Ishikawa (cell line): ENCODE measurements at regions not wholly inside any gene's neighbourhood (a gene's known extent, or its start where the extent isn't known, plus 50 kb on each side); places are given as distances from the start of the nearest gene placed in this dataset.

Experiments
- CEBPB ChIP-seq: IDR thresholded peaks from 2 replicates; pipeline ENCODE4 v1.6.1; 2012
- CREB1 ChIP-seq: IDR thresholded peaks from 2 replicates; pipeline ENCODE4 v1.6.1; 2012; ENCODE audit warnings: low read depth
- EGR1 ChIP-seq: IDR thresholded peaks from 2 replicates; pipeline ENCODE4 v1.6.1; 2012
- EP300 ChIP-seq: IDR thresholded peaks from 2 replicates; pipeline ENCODE4 v1.6.1; 2012; ENCODE audit warnings: borderline replicate concordance
- FOXM1 ChIP-seq: IDR thresholded peaks from 2 replicates; pipeline ENCODE4 v1.6.1; 2012; ENCODE audit warnings: low read depth, borderline replicate concordance
- MAX ChIP-seq: IDR thresholded peaks from 2 replicates; pipeline ENCODE4 v1.6.1; 2012
- NFIC ChIP-seq: IDR thresholded peaks from 2 replicates; pipeline ENCODE4 v1.6.1; 2012
- RAD21 ChIP-seq: IDR thresholded peaks from 2 replicates; pipeline ENCODE4 v1.6.1; 2012; ENCODE audit warnings: low read depth
- REST ChIP-seq: IDR thresholded peaks from 2 replicates; pipeline ENCODE4 v1.6.1; 2012; ENCODE audit warnings: low read depth, mild to moderate bottlenecking
- TAF1 ChIP-seq: IDR thresholded peaks from 2 replicates; pipeline ENCODE4 v1.6.1; 2012; ENCODE audit warnings: low read depth, mild to moderate bottlenecking
- TCF12 ChIP-seq: IDR thresholded peaks from 2 replicates; pipeline ENCODE4 v1.6.1; 2012; ENCODE audit warnings: low read depth
- TEAD4 ChIP-seq: IDR thresholded peaks from 2 replicates; pipeline ENCODE4 v1.6.1; 2012
- USF1 ChIP-seq: IDR thresholded peaks from 2 replicates; pipeline ENCODE4 v1.6.1; 2012
- YY1 ChIP-seq: IDR thresholded peaks from 2 replicates; pipeline ENCODE4 v1.6.1; 2012; ENCODE audit warnings: low read depth

- no peak for TF ChIP-seq YY1
- no peak for TF ChIP-seq RAD21
- TF ChIP-seq MAX: no peak
- TF ChIP-seq CEBPB: no peak
- no peak for TF ChIP-seq TCF12
- TF ChIP-seq USF1: no peak
- no peak for TF ChIP-seq CREB1
- TF ChIP-seq EP300: no peak
- no peak for TF ChIP-seq FOXM1
- no peak for TF ChIP-seq TAF1
- no peak for TF ChIP-seq TEAD4
- TF ChIP-seq REST: no peak
- TF ChIP-seq NFIC: no peak
- TF ChIP-seq EGR1: no peak
Measured at GRCh38 chr1:60510162-60510561, 436.6 kb upstream of the C1orf87 start.
